Inferior parietal cortex (tissue), 1 donor: ENCODE measurements at regions not wholly inside any gene's neighbourhood (a gene's known extent, or its start where the extent isn't known, plus 50 kb on each side); places are given as distances from the start of the nearest gene placed in this dataset.
"Not testable (repeated sequence)": the region's sequence is repeated elsewhere in the genome, so short reads cannot be mapped to it uniquely, and the experiment has no call there.

Source experiments
- DNase-seq: peaks from one replicate; pipeline ENCODE4 v3.0.0-alpha.2; 2016; ENCODE audit errors: extremely low spot score

DNA sequence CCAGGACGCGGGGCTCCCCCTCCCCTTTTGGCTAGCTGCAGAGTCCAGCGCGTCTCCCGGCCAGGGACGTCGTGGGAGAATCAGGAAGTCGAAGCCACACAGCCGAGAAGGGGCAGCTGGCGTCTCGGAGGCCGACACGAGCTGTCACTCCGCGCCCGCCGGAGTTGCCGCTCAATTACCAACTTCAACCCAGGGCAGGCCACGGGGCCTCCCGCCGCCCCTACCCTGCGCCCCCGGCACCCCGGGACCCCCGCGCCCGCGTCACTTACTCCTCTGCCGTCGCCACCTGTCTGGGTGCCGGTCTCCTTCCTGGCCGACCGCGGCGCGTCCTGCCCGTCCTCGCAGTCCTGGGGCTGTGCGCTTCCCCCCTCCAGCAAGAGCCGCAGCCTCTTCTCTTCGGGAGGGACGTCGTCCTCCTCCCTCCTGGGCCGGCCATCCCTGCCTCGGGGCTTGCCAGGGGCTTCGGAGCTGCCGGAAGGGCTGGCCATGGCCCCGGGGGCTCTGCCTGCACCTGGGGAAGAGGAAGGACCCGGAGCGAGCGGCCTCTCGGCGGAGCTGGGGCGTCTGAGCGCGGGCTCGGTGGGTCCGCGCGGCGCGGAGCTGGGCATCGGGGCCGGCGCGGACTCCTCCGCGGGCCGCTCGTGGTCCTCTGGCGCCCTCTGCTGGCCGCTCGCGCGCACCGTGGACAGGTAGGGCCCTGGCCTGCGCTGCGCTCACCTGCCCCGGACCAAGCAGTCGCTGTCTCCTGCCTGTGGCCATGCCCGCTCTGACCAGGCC is 65.6 kb upstream of the CLEC6A start:
- DNase-seq, result peak; percentile 23

- DNase-seq, result peak; percentile 52
Measured at GRCh38 chr12:8396225-8397071, 59.3 kb upstream of the CLEC6A start.

DNA sequence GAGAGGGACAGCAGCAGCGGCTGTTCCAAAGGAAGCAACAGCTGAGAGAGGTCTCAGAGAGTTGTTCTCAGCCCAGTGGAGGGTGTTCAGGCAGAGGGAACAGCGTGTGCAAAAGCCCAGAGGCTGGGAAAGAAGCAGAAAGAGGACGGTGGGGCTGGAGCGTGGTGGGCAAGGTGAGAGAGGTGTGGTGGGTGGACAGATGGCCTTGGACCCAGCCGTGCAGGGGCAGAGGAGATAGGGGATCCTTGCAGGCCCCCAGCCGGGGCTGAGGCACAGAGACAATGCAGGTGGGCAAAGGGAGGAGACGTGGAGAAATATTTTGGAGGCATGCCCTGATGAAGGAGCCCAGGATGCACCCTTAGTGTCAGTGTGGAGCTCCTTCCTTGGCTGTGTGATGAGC is 58.4 kb upstream of the CLEC6A start:
- DNase-seq, result not testable (repeated sequence)

DNA sequence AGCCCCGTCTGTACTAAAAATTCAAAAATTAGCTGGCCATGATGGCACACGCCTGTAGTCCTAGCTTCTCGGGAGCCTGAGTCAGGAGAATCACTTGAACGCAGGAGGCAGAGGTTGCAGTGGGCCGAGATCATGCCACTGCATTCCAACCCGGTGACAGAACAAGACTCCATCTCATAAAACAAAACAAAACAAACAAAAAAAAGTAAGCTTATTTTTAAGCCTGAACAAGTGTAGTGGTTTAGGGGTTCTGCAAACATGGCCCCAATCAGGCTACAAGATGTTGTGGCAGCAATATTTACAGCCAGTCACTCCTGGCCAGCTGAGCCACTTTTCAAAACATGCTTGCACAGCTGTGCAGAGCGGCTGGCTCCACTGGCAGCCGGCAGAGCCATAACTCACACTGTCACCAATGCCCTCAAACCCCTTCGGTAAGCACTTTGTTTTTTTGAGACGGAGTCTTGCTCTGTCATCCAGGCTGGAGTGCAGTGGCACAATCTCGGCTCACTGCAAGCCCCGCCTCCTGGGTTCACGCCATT is 56.2 kb upstream of the CLEC6A start:
- not testable (repeated sequence) for DNase-seq

DNA sequence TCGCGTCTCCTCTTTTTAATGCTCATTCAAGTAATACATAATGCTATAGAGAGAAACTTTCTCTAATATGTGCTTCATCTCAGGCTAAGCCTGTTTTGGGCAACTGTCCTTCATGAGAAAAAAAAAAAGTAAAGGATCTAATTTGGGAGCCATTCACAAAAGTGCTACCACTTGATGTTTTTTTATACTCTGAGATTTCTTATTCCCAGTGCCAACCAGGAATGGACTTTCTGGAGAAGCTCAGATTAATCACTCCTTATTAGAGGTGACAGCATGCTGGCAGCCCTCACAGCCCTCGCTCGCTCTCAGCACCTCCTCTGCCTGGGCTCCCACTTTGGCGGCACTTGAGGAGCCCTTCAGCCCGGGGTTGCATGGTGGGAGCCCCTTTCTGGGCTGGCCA is 51.9 kb upstream of the CLEC6A start:
- DNase-seq, result not testable (repeated sequence)

DNA sequence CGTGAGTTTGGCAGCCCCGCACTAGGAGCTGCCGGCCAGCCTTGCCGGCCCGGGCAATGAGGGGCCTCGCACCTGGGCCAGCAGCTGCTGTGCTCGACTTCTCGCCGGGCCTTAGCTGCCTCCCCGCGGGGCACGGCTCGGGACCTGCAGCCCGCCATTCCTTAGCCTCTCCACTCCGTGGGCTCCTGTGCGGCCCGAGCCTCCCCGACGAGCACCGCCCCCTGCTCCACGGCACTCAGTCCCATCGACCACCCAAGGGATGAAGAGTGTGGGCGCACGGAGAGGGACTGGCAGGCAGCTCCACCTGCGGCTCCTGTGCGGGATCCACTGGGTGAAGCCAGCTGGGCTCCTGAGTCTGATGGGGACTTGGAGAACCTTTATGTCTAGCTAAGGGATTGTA is 51.4 kb upstream of the CLEC6A start:
- not testable (repeated sequence) for DNase-seq
